HG02870 (cell line): ENCODE measurements at regions not wholly inside any gene's neighbourhood (a gene's known extent, or its start where the extent isn't known, plus 50 kb on each side); places are given as distances from the start of the nearest gene placed in this dataset.

Experiments
- ATAC-seq: cut with Tn5 transposase; IDR thresholded peaks from one replicate; pipeline ENCODE4 v1.9.1; 2021; ENCODE audit warnings: mild to moderate bottlenecking, moderate library complexity; ENCODE audit not compliant: unreplicated experiment

DNA sequence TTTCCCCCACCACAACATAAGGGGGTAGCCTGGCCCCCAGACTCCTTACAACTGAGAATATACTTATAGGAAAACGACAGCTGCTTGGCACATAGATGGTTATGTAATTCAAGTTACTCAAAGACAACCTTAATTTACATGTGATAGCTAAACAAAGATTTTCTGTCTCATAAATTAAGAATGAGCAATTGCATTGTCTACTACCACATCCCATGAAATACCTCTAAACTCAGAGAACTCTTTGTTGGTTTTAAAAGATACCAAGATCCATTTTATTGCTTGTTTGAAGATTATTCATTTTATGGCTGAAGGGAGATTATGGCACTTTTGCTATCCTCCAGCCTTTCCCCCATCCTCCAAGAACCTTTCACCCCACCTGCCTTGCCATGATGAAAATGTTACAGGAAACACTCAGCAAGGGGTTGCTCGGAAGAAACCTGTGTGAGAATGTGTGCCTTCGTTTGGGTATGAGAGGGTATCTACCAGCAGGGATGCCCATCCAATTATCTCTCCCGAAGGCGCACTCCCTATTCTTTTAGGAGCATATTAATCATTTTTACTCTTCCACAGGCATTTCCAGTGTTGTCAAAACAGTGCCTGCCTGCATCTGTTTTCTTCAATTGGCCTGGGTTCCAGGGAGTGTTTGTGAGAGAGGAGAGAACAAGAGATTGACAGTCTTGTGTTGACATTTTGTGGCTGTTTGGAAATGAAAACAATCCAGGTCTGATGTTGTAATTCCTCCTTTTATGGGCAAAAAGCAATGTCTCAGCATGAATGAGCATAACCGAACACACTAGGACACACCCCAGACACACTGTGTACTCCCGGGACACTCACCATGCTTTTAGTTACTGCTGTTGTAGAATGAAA lies 208.0 kb upstream of the ANKRD55 start:
- no peak for ATAC-seq

GRCh38 chr5:56434986-56435385 lies 201.9 kb upstream of the ANKRD55 start:
- ATAC-seq, result no peak

GRCh38 chr5:56433039-56433617 lies 200.0 kb upstream of the ANKRD55 start:
- no peak for ATAC-seq

DNA sequence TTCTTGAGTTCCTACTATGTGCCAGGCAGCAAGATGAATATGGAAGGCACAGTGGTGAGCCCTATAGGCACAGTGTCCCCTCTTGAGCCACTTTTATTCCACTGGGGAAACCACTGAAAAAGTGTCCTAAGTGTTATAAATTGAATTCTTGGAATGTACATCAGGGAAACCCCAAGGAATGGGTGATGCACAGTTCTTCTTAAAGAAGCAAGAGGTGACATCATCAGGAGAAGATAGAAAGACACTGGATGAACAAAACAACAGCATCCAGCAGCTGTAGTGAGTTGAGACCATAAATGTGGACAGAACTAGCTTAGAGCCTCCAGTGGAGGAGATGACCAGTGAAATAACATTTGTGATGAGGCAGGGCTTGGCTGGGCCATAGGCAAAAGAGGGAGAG lies 199.2 kb upstream of the ANKRD55 start:
- ATAC-seq, result no peak

GRCh38 chr5:56430422-56430821 lies 197.3 kb upstream of the ANKRD55 start:
- no peak for ATAC-seq

DNA sequence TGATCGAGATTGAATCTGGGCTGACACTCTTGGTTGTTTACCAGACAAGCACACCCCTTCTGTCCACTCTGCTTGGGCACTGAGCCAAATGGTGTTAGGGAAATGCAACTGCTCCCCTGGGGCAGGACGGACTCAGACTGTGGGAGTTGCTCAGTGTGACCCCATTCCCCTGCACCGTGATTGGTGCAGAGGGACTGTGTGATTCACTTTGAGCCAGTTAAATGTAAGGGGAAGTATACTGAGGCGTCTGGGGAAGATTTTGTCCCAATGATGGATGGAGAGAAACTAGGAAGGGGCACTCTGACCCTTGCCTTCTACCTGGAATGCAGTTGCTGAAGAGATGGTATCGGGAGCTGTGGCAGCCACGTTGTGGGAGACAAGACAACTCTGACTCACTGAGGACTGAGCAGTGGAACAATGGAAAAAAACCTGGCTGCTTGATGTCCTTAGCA lies 196.0 kb upstream of the ANKRD55 start:
- ATAC-seq, result no peak

DNA sequence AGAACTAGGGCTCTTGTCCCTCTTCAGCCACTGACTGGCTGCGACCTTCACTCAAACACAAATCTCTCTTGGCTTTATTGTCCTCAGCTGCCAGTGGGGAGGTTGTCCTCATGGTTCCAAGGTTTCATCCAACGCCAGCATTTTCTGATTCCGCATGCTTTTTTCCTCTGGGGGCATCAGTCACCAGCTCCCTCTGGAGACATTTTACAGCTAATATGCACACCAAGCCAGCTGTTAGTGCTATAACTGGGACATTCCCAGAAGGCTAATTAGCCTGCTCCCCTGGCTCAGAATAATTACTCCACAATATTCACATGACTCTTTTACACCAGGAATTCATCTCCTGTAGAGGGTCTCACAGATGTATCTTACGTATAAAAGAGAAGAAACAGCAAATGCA lies 193.6 kb upstream of the ANKRD55 start:
- no peak for ATAC-seq

DNA sequence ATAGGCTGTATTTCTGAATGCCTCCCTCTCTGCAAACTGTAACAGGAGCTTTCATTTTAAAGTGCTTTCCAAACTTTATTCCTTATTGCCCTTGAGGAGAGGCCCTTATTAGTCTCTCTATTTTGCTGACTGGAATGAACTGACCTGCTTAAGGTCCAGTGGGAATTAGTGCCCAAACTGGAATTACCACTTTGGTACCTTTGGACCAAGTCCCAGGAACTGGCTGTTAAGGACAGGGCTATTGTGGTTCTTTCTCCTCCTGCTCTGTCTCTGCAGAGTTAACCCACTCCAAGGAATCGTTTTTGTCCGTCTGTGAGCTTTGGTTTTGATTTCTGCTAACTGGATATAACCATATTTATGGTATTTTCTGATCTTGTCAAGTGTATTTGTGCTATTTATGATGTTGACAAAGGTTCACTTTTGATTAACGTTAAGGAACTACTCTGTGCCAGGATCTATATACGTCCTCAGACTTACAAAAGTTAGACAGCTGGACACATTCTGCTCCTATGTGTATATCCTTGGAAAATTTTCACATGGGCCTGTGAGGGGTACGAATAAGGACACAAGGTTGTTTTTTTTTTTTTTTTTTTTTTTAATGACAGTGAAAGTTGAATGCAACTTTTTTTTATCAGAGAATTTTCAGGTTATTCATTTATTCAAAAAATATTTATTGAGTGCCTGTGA lies 189.1 kb upstream of the ANKRD55 start:
- ATAC-seq, result no peak

DNA sequence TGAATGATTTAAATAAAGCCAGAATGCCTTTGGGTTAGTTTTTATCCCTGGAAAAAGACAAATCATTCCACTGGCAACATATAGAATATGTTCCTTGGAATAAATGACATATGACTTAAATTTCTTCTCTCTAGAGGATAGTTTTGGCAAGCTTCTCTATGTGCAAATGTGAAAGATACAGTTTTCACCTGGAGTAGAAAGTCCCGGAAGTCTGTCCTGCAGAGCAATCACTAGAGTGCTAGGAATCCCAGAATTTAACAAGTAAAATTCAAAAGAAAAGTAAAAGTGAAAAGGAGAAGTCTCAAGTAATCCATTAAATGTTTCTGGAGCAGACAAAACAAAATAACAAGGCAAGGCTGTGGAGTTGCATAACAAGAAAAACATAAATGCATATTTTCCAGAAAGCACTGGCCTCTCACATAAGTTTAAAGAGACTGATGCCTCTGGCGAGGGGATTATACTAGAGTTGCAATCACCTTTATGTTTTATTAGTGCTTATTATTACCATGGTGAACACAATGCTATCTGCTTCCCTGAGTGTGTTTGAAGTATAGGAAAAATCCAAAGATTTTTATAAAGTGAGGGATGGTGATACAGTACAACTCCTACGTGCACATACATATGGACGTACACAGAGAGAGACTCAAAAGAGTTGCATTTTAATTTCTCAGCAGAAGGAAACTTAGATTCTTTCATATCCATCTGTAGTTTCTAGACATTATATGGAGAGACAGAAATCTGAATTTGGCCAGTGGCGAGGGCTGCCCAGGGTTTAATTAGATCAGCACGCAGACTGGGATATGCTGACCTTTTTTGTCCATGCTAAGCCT lies 188.3 kb upstream of the ANKRD55 start:
- ATAC-seq, result no peak

- no peak for ATAC-seq
These were observed 187.2 kb upstream of the ANKRD55 start for GRCh38 chr5:56420323-56420722.

- no peak for ATAC-seq
These were observed 186.5 kb upstream of the ANKRD55 start for GRCh38 chr5:56419667-56420066.

GRCh38 chr5:56415356-56415765 lies 182.2 kb upstream of the ANKRD55 start:
- ATAC-seq, result peak; percentile 80

DNA sequence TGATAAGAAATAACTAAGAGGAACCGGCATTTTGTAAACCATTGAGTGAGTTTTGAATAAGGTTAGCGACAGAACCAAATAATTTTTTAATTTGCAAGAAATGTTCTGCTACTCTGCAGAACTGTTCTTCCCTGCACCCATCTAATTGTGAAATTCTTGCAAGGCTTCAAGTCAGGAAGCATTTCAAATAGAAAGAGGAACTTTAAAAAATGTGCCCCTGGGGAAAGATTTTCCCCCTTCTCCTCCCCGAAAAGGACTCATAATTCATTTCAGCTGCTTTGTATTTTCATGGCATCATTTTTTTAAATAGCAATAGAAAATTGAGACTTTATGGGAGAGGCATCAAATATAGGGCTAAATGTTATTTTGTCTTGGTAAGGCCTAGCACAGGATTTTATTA lies 180.9 kb upstream of the ANKRD55 start:
- no peak for ATAC-seq

- ATAC-seq, result no peak
These were observed 180.4 kb upstream of the ANKRD55 start for GRCh38 chr5:56413546-56413945.

DNA sequence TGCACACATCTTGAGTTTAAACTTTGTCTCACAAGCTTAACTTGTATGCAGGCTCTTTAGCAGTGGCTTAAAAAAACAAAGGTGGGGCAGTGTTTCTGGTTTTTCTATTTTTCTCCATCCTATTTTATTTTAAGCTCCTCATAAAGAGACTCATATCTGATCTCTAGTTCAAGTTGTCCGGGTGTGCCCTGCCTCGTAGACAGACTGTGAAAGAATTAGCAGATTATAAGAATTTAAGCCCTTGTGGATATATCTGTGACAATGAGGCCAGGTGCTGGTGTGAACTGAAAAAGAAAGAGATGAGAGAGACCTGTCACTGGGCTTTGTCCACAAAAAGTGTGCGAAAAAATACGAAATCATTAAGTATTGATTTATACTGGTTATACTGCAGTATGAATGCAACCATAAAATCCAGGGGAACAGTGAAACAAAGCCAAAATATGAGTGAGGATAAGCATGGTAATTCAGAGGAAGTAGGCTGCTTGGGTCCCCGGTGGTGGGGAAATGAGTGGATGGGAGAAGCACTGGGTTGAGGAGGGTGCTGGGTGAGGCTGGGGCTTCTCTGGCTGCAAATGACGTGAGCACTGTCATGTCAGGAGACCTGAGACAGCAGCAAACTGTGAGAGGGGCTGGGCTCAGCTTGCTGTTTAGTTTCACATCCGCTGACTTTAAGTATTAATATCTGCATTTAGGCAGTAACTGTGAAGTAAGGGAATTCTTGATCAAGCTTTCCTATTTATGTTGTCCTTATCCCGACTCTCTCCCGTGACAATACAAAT lies 179.7 kb upstream of the ANKRD55 start:
- peak; percentile 84 for ATAC-seq

GRCh38 chr5:56410696-56411095 lies 177.6 kb upstream of the ANKRD55 start:
- no peak for ATAC-seq

GRCh38 chr5:56409331-56410190 lies 176.4 kb upstream of the ANKRD55 start:
- no peak for ATAC-seq

DNA sequence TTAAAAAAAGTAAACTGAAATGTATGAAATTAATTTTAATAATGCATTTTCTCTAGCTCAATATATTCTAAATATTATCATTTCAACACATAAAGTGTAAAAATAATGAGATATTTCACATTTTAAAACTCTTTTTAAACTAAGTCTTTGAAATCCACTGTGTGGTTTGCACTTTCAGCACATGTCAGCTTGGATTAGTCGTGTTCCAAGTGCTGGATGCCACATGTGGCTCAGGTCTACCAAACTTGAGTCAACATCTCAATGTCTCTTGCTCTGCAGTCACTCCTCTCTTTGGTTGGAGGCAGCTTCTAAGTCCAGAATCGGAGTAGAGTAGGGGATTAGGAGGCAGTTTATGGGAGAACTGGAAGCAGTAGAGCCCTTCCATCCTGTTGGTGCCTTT lies 173.7 kb upstream of the ANKRD55 start:
- ATAC-seq, result no peak

DNA sequence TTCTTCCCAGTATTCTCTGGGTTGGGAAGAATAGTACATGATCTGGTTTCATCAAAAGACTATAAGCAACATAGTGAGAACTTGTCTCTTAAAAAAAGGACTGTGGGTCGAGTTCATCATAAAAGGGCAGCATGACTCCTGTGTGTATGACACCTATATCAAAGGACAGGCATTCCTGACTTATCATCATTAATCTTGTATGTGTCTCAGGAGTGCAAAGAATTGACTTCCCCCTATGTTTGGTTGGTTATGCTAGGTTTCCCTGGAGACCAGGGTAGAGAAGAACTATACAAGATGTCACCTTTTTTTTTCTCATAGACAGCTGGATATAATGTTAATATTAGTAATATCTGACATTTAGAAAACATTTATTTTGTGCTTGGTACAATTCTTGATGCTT lies 173.1 kb upstream of the ANKRD55 start:
- ATAC-seq, result no peak
